ENCODE measurements at regions not wholly inside any gene's neighbourhood (a gene's known extent, or its start where the extent isn't known, plus 50 kb on each side); places are given as distances from the start of the nearest gene placed in this dataset.

- peaks cover 0 to 5% (median 3%) of the 10 kb centered on the region in 4 donors for H3K27me3 ChIP-seq (ENCODE audit: control insufficient read depth in 4 of 4, insufficient read depth in 4 of 4, low read length in 3 of 4)
- no peak for DNase-seq (ENCODE audit: low spot score)
- no peaks in the 10 kb centered on the region for H3K9me3 ChIP-seq (ENCODE audit: control insufficient read depth in 4 of 4, low read length in 3 of 4)
- no peak for TF ChIP-seq FOXA1 (IDR thresholded peaks at IDR 0.05)
- no peak for TF ChIP-seq SP1 (IDR thresholded peaks at IDR 0.05)
- no peak for TF ChIP-seq RAD21 (IDR thresholded peaks at IDR 0.05)
- TF ChIP-seq TAF1 (conservative IDR thresholded peaks at IDR 0.05) = no peak
- no peak for TF ChIP-seq NR2F2 (IDR thresholded peaks at IDR 0.05)
- TF ChIP-seq GABPA (IDR thresholded peaks at IDR 0.05 in 1 of 2, conservative IDR thresholded peaks at IDR 0.05 in 1 of 2) = no peak
- no peak for TF ChIP-seq REST (IDR thresholded peaks at IDR 0.05)
- TF ChIP-seq RXRA (IDR thresholded peaks at IDR 0.05) = no peak
- TF ChIP-seq MAX (IDR thresholded peaks at IDR 0.05) = no peak
- H3K4me1 ChIP-seq (ENCODE audit: control insufficient read depth in 4 of 4, insufficient read depth in 4 of 4, low read length in 3 of 4) = no peaks in the 10 kb centered on the region
- H3K9ac ChIP-seq (ENCODE audit: low read depth in 1 of 2, low read length in 2 of 2) = no peak overlapping the region
- H3K4me3 ChIP-seq (ENCODE audit: low read depth in 1 of 3, low read length in 3 of 3) = no peak overlapping the region
- H3K36me3 ChIP-seq (ENCODE audit: control insufficient read depth in 4 of 4, insufficient read depth in 3 of 4, low read depth in 1 of 4, low read length in 3 of 4) = no peaks in the 10 kb centered on the region
- 46% methylated on average over 5 of the region's 5 CpGs for WGBS
- H3K27ac ChIP-seq (ENCODE audit: low read depth in 1 of 2, low read length in 2 of 2) = no peak overlapping the region
These were observed 393.8 kb downstream of the SMOC2 start for GRCh38 chr6:168834801-168835200.

GRCh38 chr6:168834042-168834587, 393.1 kb downstream of the SMOC2 start:
- H3K9me3 ChIP-seq (ENCODE audit: control insufficient read depth in 4 of 4, low read length in 3 of 4) = no peaks in the 10 kb centered on the region
- H3K27ac ChIP-seq (ENCODE audit: low read depth in 1 of 2, low read length in 2 of 2) = no peak overlapping the region
- no peaks in the 10 kb centered on the region for H3K36me3 ChIP-seq (ENCODE audit: control insufficient read depth in 4 of 4, insufficient read depth in 3 of 4, low read depth in 1 of 4, low read length in 3 of 4)
- DNase-seq (ENCODE audit: low spot score) = no peak
- TF ChIP-seq JUND (IDR thresholded peaks at IDR 0.05) (no peak), EGR1 (IDR thresholded peaks at IDR 0.05; ENCODE audit: low read depth in 2 of 2) (no peak), NR2F2 (IDR thresholded peaks at IDR 0.05) (no peak), REST (IDR thresholded peaks at IDR 0.05) (no peak), SP1 (IDR thresholded peaks at IDR 0.05) (no peak)
- H3K4me3 ChIP-seq (ENCODE audit: low read depth in 1 of 3, low read length in 3 of 3) = no peak overlapping the region
- H3K9ac ChIP-seq (ENCODE audit: low read depth in 1 of 2, low read length in 2 of 2) = no peak overlapping the region
- H3K27me3 ChIP-seq (ENCODE audit: control insufficient read depth in 4 of 4, insufficient read depth in 4 of 4, low read length in 3 of 4) = peaks cover 0 to 5% (median 3%) of the 10 kb centered on the region in 4 donors
- 69% methylated on average over 11 of the region's 11 CpGs for WGBS
- H3K4me1 ChIP-seq (ENCODE audit: control insufficient read depth in 4 of 4, insufficient read depth in 4 of 4, low read length in 3 of 4) = no peaks in the 10 kb centered on the region

Measured in liver (tissue), 7 donors.